Gastroesophageal sphincter (tissue), 3 donors: ENCODE measurements at regions not wholly inside any gene's neighbourhood (a gene's known extent, or its start where the extent isn't known, plus 50 kb on each side); places are given as distances from the start of the nearest gene placed in this dataset.

Experiments
- CTCF ChIP-seq, 4 experiments: fragments of 200-600 bp in 2 of 4; fragments of 450-650 bp in 2 of 4; sonication (generic) in 1 of 4; IDR thresholded peaks; one replicate each; pipeline ENCODE4 v1.5.1; 2017 to 2019; ENCODE audit warnings: antibody characterized with exemption in 4 of 4, mild to moderate bottlenecking in 2 of 4, moderate library complexity in 2 of 4
- EP300 ChIP-seq: sonication (generic); formaldehyde crosslinking; IDR thresholded peaks from one replicate; pipeline ENCODE4 v1.6.1; 2017; ENCODE audit warnings: antibody characterized with exemption, mild to moderate bottlenecking
- POLR2A ChIP-seq, 2 donors: fragments of 450-650 bp; IDR thresholded peaks; one replicate each; pipeline ENCODE4 v1.6.1; 2017; ENCODE audit warnings: antibody characterized with exemption in 2 of 2, mild to moderate bottlenecking in 2 of 2, moderate library complexity in 1 of 2
- POLR2AphosphoS5 ChIP-seq: sonication (generic); formaldehyde crosslinking; IDR thresholded peaks from one replicate; pipeline ENCODE4 v1.6.1; 2017; ENCODE audit warnings: antibody characterized with exemption

GRCh38 chr10:62550173-62550572 lies 176.0 kb downstream of the ZNF365 start:
- TF ChIP-seq CTCF (IDR thresholded peaks at IDR 0.05) (no peak), POLR2A (IDR thresholded peaks at IDR 0.05) (no peak), POLR2AphosphoS5 (no peak), EP300 (no peak)
